ENCODE measurements at regions not wholly inside any gene's neighbourhood (a gene's known extent, or its start where the extent isn't known, plus 50 kb on each side); places are given as distances from the start of the nearest gene placed in this dataset.

DNA sequence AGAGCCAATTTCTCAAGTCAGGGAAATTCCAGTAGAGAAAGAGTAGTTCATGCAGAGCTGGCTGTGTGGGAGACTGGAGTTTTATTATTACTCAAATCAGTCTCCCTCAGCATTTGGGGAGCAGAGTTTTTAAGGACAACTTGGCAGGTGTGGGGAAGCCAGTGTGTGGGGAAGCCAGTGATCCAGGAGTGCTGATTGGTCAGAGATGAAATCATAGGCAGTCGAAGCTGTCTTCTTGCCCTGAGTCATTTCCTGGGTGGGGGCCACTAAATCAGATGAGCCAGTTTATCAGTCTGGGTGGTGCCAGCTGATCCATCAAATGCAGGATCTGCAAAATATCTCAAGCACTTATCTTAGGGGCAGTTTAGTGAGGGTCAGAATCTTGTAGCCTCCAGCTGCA, 194.6 kb upstream of the NRG3 start:
- TF ChIP-seq, protein P1, sequence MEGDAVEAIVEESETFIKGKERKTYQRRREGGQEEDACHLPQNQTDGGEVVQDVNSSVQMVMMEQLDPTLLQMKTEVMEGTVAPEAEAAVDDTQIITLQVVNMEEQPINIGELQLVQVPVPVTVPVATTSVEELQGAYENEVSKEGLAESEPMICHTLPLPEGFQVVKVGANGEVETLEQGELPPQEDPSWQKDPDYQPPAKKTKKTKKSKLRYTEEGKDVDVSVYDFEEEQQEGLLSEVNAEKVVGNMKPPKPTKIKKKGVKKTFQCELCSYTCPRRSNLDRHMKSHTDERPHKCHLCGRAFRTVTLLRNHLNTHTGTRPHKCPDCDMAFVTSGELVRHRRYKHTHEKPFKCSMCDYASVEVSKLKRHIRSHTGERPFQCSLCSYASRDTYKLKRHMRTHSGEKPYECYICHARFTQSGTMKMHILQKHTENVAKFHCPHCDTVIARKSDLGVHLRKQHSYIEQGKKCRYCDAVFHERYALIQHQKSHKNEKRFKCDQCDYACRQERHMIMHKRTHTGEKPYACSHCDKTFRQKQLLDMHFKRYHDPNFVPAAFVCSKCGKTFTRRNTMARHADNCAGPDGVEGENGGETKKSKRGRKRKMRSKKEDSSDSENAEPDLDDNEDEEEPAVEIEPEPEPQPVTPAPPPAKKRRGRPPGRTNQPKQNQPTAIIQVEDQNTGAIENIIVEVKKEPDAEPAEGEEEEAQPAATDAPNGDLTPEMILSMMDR (IDR thresholded peaks at IDR 0.05; ENCODE audit: extremely low read depth, missing control alignments), result no peak
- DNase-seq (ENCODE audit: low spot score), result no peak

DNA sequence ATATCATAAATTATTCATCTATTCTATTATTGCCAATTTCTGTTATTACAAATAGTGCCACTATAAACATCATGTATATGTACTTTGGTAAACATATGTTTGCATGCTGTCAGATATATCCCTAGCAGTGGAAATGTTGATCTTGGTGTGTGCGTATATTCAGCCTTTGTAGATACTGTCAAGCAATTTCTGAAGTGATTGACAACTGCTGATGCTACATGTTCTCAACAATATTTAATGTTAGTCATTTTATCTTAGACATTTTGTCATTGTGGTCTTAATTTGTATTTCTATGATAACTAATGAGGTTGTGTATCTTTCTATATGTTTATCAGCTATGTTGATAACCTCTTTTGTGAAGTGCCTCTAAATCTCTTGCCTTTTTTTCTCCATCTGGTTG, 186.5 kb upstream of the NRG3 start:
- no peak for DNase-seq (ENCODE audit: low spot score)
- TF ChIP-seq, protein P1 (IDR thresholded peaks at IDR 0.05; ENCODE audit: extremely low read depth, missing control alignments), result no peak

DNA sequence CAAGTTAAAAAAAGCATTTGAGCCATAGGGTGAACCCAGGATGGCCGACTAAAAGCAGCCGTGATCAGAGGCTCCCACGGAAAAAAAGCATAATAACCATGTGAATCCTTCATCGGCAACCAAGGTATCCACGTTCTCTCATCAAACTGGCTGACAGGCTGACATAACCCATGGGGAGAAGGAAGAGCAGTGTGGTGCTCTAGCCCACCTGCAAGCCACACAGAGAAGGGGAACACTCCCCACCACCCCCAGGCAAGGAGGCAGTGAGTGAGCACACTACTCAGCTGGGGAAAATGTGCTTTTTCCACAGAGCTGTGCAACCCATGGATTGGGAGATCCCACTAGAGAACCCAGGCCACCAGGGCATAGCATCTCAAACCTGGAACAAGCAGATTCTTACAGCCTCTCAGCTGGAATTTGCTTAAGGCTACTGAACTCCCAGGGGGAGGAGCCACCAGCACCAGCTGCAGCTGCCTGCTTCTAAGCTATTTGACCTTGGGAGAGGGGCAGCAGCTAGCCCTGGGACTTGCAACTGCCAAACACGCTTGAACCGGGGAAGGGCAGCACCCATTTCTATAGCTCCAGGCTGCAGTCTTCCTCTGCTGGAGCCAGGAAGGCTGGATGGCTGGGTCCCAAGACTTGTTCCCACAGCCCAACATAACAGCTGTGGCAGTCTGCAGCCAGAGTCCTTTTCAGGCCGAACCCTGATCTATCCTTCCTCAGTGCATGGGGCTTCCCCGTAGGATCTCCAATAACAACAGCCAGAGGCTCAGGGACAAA, 178.2 kb upstream of the NRG3 start:
- DNase-seq (ENCODE audit: low spot score), result no peak

DNA sequence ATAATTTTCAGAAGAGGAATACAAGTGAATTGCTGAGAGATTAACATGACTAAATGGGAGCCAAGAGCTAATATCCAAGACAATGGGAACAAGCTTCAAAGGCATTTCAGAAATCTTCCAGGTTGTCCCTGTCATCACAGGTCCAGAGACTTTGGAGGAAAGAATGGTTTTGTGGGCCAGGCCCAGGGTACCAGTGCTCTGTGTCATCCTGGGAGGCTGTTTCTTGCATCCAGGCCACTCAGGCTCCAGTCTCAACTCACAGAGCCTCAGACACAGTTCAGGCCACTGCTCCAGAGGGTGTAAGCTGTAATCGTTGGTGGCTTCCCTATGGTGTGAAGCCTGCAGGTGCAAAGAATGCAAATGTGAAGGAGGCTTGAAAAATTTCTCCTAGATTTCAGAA, 170.4 kb upstream of the NRG3 start:
- DNase-seq (ENCODE audit: low spot score), result no peak
- TF ChIP-seq, protein P1 (IDR thresholded peaks at IDR 0.05; ENCODE audit: extremely low read depth, missing control alignments), result no peak

More for the DNA sequence above, 178.2 kb upstream of the NRG3 start:
- TF ChIP-seq, protein P1 (IDR thresholded peaks at IDR 0.05; ENCODE audit: extremely low read depth, missing control alignments), result no peak

DNA sequence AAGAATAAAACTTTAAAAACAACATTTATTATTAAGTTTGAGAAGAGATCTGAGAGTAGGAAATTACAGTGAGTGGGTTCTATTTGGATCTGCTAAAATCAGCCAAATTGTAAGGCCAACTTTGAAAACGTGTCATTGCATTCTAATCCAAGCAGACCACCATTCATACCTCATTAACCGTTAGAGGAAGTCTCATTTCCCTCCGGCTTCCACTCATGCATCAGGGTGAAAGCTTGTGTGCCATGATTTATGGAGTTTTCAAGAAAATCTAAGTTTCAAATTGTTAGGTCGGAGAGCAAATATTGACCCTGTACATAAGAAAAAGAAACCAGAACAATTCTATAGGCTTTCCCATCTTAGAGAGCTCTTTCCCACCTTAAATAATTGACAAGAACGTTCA, 166.6 kb upstream of the NRG3 start:
- TF ChIP-seq, protein P1 (IDR thresholded peaks at IDR 0.05; ENCODE audit: extremely low read depth, missing control alignments), result no peak
- DNase-seq (ENCODE audit: low spot score), result no peak

DNA sequence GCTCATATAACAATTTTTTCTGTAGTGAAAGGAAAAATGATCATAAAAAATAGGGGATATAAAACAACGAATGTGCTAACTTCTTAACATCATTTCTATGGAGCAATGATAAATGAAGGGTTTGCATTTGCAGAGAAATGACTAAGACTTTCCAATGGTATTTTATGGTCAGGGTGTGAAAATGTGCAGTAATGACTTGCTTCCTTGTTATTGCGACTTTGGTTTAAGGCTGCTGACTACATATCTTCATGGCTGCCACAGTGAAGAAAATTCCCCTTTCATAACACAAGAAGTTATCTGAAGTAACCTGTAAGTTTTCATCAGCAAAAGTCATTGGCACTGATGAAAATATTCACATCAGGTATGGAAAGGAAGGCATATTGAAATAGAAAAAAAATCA, 166.1 kb upstream of the NRG3 start:
- no peak for DNase-seq (ENCODE audit: low spot score)
- TF ChIP-seq, protein P1 (IDR thresholded peaks at IDR 0.05; ENCODE audit: extremely low read depth, missing control alignments), result no peak

DNA sequence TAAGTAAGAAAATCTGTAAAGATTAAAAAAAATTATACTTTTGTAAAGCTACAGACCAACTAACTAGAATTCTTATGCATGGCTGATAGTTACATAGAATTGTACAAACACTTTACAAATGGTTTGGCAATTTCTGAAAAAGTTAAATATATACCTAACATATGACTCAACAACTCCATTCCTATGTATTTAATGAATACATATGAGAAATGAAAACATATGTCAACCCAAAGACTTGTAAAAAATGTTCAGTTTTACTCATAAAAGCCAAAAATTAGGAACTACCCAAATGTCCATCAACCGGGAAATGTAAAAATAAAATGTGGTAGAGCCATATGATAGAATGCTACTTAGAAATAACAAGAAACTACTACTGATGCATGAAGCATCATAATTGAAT, 152.6 kb upstream of the NRG3 start:
- TF ChIP-seq, protein P1 (IDR thresholded peaks at IDR 0.05; ENCODE audit: extremely low read depth, missing control alignments), result no peak
- DNase-seq (ENCODE audit: low spot score), result no peak

Measured in GM20000 (cell line).